Right lobe of liver (tissue), 4 donors: ENCODE measurements at regions not wholly inside any gene's neighbourhood (a gene's known extent, or its start where the extent isn't known, plus 50 kb on each side); places are given as distances from the start of the nearest gene placed in this dataset.

ENCODE experiments used
- CTCF ChIP-seq, 4 donors: fragments of 200-600 bp in 3 of 4; fragments of 450-650 bp in 1 of 4; IDR thresholded peaks; one replicate each; pipeline versions ENCODE4 v1.5.1 to v1.8.0; 2016 to 2022; ENCODE audit warnings: antibody characterized with exemption in 4 of 4, mild to moderate bottlenecking in 2 of 4
- POLR2A ChIP-seq: fragments of 450-650 bp; IDR thresholded peaks from one replicate; pipeline ENCODE4 v1.6.1; 2017; ENCODE audit warnings: antibody characterized with exemption, mild to moderate bottlenecking
- donor health status: DM: no; HTN: no; CAD: no.
- donor health status: DM: no; HTN: no; CAD: no.
- donor health status: DM: no; HTN: yes; CAD: no.

GRCh38 chr6:67606906-67607828 is 1027.9 kb upstream of the ADGRB3 start:
- no peak for TF ChIP-seq CTCF (IDR thresholded peaks at IDR 0.05)
- TF ChIP-seq POLR2A = no peak
